ENCODE measurements at regions not wholly inside any gene's neighbourhood (a gene's known extent, or its start where the extent isn't known, plus 50 kb on each side); places are given as distances from the start of the nearest gene placed in this dataset.

DNA sequence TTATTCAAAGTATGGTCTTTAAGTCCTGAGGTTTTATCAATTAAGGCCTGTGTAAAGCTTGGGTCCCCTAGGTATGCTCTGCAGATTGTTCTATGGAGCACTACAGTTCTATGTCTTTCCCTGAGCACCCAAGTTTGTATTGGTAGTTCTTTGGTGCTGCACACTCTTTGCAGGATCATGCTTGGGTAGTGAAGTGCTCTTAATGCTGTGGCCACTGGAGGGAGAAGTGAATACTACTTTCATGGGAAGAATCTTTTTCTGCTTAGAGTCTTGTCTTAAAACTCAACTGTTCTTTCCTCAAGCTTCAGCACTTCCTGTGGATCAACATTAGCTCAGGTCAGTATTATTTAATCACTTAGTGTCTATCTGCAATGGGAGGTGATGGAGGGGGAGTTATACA, 93.6 kb upstream of the CFAP20DC start:
- H3K36me3 ChIP-seq = no peaks in the 10 kb centered on the region
- no peak overlapping the region for H3K27ac ChIP-seq
- H3K27me3 ChIP-seq = no peaks in the 10 kb centered on the region
- H3K4me1 ChIP-seq = no peaks in the 10 kb centered on the region
- intact Hi-C loops (cut with DNase I) = no loop called here
- TF ChIP-seq, protein P1, sequence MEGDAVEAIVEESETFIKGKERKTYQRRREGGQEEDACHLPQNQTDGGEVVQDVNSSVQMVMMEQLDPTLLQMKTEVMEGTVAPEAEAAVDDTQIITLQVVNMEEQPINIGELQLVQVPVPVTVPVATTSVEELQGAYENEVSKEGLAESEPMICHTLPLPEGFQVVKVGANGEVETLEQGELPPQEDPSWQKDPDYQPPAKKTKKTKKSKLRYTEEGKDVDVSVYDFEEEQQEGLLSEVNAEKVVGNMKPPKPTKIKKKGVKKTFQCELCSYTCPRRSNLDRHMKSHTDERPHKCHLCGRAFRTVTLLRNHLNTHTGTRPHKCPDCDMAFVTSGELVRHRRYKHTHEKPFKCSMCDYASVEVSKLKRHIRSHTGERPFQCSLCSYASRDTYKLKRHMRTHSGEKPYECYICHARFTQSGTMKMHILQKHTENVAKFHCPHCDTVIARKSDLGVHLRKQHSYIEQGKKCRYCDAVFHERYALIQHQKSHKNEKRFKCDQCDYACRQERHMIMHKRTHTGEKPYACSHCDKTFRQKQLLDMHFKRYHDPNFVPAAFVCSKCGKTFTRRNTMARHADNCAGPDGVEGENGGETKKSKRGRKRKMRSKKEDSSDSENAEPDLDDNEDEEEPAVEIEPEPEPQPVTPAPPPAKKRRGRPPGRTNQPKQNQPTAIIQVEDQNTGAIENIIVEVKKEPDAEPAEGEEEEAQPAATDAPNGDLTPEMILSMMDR (IDR thresholded peaks at IDR 0.05) = no peak
- H3K4me3 ChIP-seq = no peak overlapping the region
- H3K9me3 ChIP-seq = peaks cover 0 to 10% of the 10 kb centered on the region in 2 donors
- no peak for ATAC-seq
- DNase-seq = no peak

DNA sequence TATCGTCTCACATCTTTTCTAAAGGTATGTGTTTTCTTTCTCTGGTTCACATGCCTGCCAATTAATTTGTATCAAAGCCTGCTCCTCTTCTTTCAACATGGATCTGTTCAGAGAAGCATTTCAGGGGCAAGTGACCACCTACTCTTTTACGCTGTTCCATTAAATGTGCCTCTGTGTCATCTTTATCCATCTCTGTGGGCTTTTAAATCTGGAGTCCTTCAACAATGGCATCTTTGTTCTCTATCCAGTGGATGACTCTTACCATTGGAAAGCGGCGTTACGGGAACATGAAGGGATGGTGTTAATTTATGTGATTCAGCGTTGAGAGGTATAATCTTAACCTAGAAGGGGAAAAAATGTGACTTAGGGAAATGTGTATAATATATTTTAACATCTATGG, 92.7 kb upstream of the CFAP20DC start:
- Histone ChIP-seq H3K36me3 (no peaks in the 10 kb centered on the region), H3K4me3 (no peak overlapping the region), H3K27me3 (no peaks in the 10 kb centered on the region), H3K4me1 (no peaks in the 10 kb centered on the region), H3K27ac (no peak overlapping the region), H3K9me3 (peaks cover 0 to 6% of the 10 kb centered on the region in 2 donors)
- intact Hi-C loops (cut with DNase I) = no loop called here
- TF ChIP-seq, protein P1 (IDR thresholded peaks at IDR 0.05) = no peak
- DNase-seq (no peak), ATAC-seq (no peak)

- DNase-seq (no peak), ATAC-seq (no peak)
- no peaks in the 10 kb centered on the region for H3K27me3 ChIP-seq
- H3K9me3 ChIP-seq = no peaks in the 10 kb centered on the region
- intact Hi-C loops (cut with DNase I) = no loop called here
- H3K36me3 ChIP-seq = no peaks in the 10 kb centered on the region
- no peak overlapping the region for H3K27ac ChIP-seq
- H3K4me1 ChIP-seq = no peaks in the 10 kb centered on the region
- TF ChIP-seq, protein P1 (IDR thresholded peaks at IDR 0.05) = no peak
- H3K4me3 ChIP-seq = no peak overlapping the region
These were observed 89.1 kb upstream of the CFAP20DC start for GRCh38 chr3:59138966-59139365.

GRCh38 chr3:59137415-59137814, 87.6 kb upstream of the CFAP20DC start:
- H3K4me3 ChIP-seq = no peak overlapping the region
- H3K9me3 ChIP-seq = no peaks in the 10 kb centered on the region
- DNase-seq = no peak
- H3K27ac ChIP-seq = no peak overlapping the region
- TF ChIP-seq, protein P1 (IDR thresholded peaks at IDR 0.05) = no peak
- H3K27me3 ChIP-seq = no peaks in the 10 kb centered on the region
- no peaks in the 10 kb centered on the region for H3K36me3 ChIP-seq
- no peaks in the 10 kb centered on the region for H3K4me1 ChIP-seq
- intact Hi-C loops (cut with DNase I) = no loop called here
- no peak for ATAC-seq

DNA sequence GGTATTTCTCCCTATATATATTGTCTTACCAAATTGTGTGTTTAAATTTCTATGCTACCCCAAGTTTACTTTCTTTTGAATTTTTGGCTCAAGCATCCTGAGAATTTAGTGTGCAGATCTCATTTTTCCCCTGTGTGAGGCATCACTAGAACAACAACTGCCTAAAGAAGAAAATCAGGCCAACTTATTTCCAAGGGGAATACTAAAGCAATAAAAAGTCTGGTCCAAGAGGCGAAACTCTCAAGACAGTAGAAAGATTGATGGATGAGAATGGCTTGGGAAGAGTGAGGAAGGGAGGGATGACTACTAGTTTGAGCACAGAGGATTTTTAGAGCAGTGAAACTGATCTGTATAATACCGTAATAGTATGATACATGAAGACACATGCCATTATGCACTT, 86.3 kb upstream of the CFAP20DC start:
- TF ChIP-seq, protein P1 (IDR thresholded peaks at IDR 0.05) = no peak
- Histone ChIP-seq H3K4me3 (no peak overlapping the region), H3K9me3 (no peaks in the 10 kb centered on the region), H3K27me3 (no peaks in the 10 kb centered on the region), H3K27ac (no peak overlapping the region), H3K36me3 (no peaks in the 10 kb centered on the region), H3K4me1 (no peaks in the 10 kb centered on the region)
- DNase-seq (no peak), ATAC-seq (no peak)
- intact Hi-C loops (cut with DNase I) = no loop called here
